OCI-LY7 (cell line): ENCODE measurements at regions not wholly inside any gene's neighbourhood (a gene's known extent, or its start where the extent isn't known, plus 50 kb on each side); places are given as distances from the start of the nearest gene placed in this dataset.

Experiments
- BruUV-seq: library from RNA; stranded (reverse); fragments of 400-500 nt; replicated peaks from 2 replicates; lab custom pipeline; 2021; lab: Mats Ljungman, UMichigan
- CTCF ChIA-PET: fragments of 300-600 bp; sonication (Branson Sonifier 250); formaldehyde crosslinking; loops from one replicate; lab custom pipeline; 2022; ENCODE audit warnings: antibody characterized with exemption; ENCODE audit not compliant: unreplicated experiment; lab: Charles Lee
- POLR2A ChIA-PET: fragments of 300-600 bp; sonication (Branson Sonifier 250); formaldehyde crosslinking; loops from one replicate; lab custom pipeline; 2022; ENCODE audit warnings: antibody characterized with exemption; lab: Charles Lee
- DNase-seq: peaks from one replicate; pipeline ENCODE4 v3.0.0-alpha.2; 2015; ENCODE audit warnings: low spot score
- H2AFZ ChIP-seq: fragments of 200-600 bp; sonication (generic), shearing (Covaris generic); 2 replicates; pipeline ENCODE4 v1.6.1; 2014; ENCODE audit warnings: mild to moderate bottlenecking, antibody characterized with exemption, low read length, moderate library complexity
- H3K27ac ChIP-seq: fragments of 200-600 bp; sonication (generic); 2 replicates; pipeline ENCODE4 v1.5.1; 2014; ENCODE audit warnings: mixed run types, low read depth, mild to moderate bottlenecking, moderate library complexity, low read length, inconsistent platforms; ENCODE audit not compliant: poor library complexity, severe bottlenecking
- H3K36me3 ChIP-seq: fragments of 200-600 bp; sonication (generic); 2 replicates; pipeline ENCODE4 v1.6.1; 2014; ENCODE audit warnings: mild to moderate bottlenecking, antibody characterized with exemption, low read length, moderate library complexity, mixed read lengths; ENCODE audit not compliant: insufficient read depth
- H3K4me1 ChIP-seq: fragments of 200-600 bp; sonication (generic); 2 replicates; pipeline ENCODE4 v1.5.1; 2014; ENCODE audit warnings: mild to moderate bottlenecking, low read length; ENCODE audit not compliant: insufficient read depth, poor library complexity, severe bottlenecking
- H3K4me2 ChIP-seq: fragments of 200-600 bp; sonication (generic); 2 replicates; pipeline ENCODE4 v1.6.1; 2014; ENCODE audit warnings: mild to moderate bottlenecking, low read length
- H3K4me3 ChIP-seq: fragments of 200-600 bp; sonication (generic); 2 replicates; pipeline ENCODE4 v1.5.1; 2014; ENCODE audit warnings: mild to moderate bottlenecking, low read depth, low read length; ENCODE audit not compliant: poor library complexity, severe bottlenecking
- H3K79me2 ChIP-seq: fragments of 200-600 bp; sonication (generic); 2 replicates; pipeline ENCODE4 v1.6.1; 2016; ENCODE audit warnings: low read depth, mild to moderate bottlenecking, low read length, moderate library complexity, mixed read lengths; ENCODE audit not compliant: insufficient read depth
- H3K9me2 ChIP-seq: fragments of 200-600 bp; sonication (generic); 2 replicates; pipeline ENCODE4 v1.6.1; 2016; ENCODE audit warnings: mild to moderate bottlenecking, low read length, mixed read lengths; ENCODE audit not compliant: insufficient read depth
- H3K9me3 ChIP-seq: fragments of 200-600 bp; sonication (generic); 2 replicates; pipeline ENCODE4 v1.6.1; 2014; ENCODE audit warnings: mild to moderate bottlenecking, mixed run types, low read length, mixed read lengths
- H4K20me1 ChIP-seq: fragments of 200-600 bp; sonication (generic); 2 replicates; pipeline ENCODE4 v1.6.1; 2014; ENCODE audit warnings: mild to moderate bottlenecking, antibody characterized with exemption, low read length, moderate library complexity, mixed read lengths; ENCODE audit not compliant: insufficient read depth
- CTCF ChIP-seq: fragments of 200-600 bp; sonication (generic); conservative IDR thresholded peaks from 2 replicates; pipeline ENCODE4 v1.5.1; 2014; ENCODE audit warnings: mild to moderate bottlenecking, antibody characterized with exemption, low read length, moderate library complexity, mixed read lengths
- EZH2phosphoT487 ChIP-seq: fragments of 200-600 bp; sonication (generic); IDR thresholded peaks from 2 replicates; pipeline ENCODE4 v1.6.1; 2018; ENCODE audit warnings: low read depth, borderline replicate concordance, mild to moderate bottlenecking, mixed run types, antibody characterized with exemption, low read length, moderate library complexity, mixed read lengths
- intact Hi-C: fragments of 100-400 bp; cut with micrococcal nuclease; formaldehyde crosslinking; loops from one replicate; pipeline ENCODE4 v1.10.0; 2022; ENCODE audit not compliant: unreplicated experiment

- no peak for TF ChIP-seq EZH2phosphoT487
- no peak for TF ChIP-seq CTCF
- no peaks in the 10 kb centered on the region for H4K20me1 ChIP-seq
- no peaks in the 10 kb centered on the region for H3K36me3 ChIP-seq
- H3K4me1 ChIP-seq: no peaks in the 10 kb centered on the region
- no peak for DNase-seq
- intact Hi-C loops: no loop called here
- no peak overlapping the region for H3K27ac ChIP-seq
- H3K4me2 ChIP-seq: no peak overlapping the region
- CTCF ChIA-PET: no interaction called here
- no peak overlapping the region for H2AFZ ChIP-seq
- no peaks in the 10 kb centered on the region for H3K9me3 ChIP-seq
- H3K4me3 ChIP-seq: no peak overlapping the region
- no peaks in the 10 kb centered on the region for H3K9me2 ChIP-seq
- BruUV-seq: no TSS peak
- POLR2A ChIA-PET: no interaction called here
- no peaks in the 10 kb centered on the region for H3K79me2 ChIP-seq
These were observed 77.3 kb upstream of the NLRP1 start for GRCh38 chr17:5661491-5662125.

- Histone ChIP-seq H3K27ac (no peak overlapping the region), H3K4me2 (no peak overlapping the region), H3K4me1 (no peaks in the 10 kb centered on the region), H2AFZ (no peak overlapping the region), H3K4me3 (no peak overlapping the region), H3K36me3 (no peaks in the 10 kb centered on the region), H3K9me3 (no peaks in the 10 kb centered on the region), H3K79me2 (no peaks in the 10 kb centered on the region), H4K20me1 (no peaks in the 10 kb centered on the region), H3K9me2 (no peaks in the 10 kb centered on the region)
- intact Hi-C loops: no loop called here
- no peak for DNase-seq
- POLR2A ChIA-PET: no interaction called here
- no peak for TF ChIP-seq EZH2phosphoT487
- TF ChIP-seq CTCF: no peak
- no TSS peak for BruUV-seq
- CTCF ChIA-PET: no interaction called here
These were observed 78.2 kb upstream of the NLRP1 start for GRCh38 chr17:5662409-5663085.

DNA sequence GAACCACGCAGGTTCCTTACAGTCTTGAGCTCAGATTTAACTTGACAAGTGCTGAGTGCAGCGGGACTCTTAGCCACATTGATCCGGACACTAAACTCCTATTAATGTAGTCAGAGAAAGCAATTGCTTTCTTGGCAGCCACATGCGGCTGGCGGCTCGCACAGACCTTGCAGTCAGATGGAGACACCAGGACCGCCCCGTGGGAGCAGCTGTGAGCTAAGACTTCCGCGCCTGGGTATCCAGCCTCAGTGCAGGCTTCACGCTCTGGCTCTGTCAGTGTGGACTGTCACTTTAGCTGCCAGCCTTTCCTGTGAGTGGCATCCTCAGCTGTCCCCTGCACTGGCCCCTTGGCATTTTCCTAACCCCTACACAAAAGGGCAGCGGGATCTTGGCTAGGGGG is 80.9 kb upstream of the NLRP1 start:
- TF ChIP-seq CTCF (no peak), EZH2phosphoT487 (no peak)
- no peak overlapping the region for H3K27ac ChIP-seq
- H2AFZ ChIP-seq: no peak overlapping the region
- no peaks in the 10 kb centered on the region for H3K9me2 ChIP-seq
- H3K4me2 ChIP-seq: no peak overlapping the region
- no peak overlapping the region for H3K4me3 ChIP-seq
- no peaks in the 10 kb centered on the region for H4K20me1 ChIP-seq
- no peaks in the 10 kb centered on the region for H3K4me1 ChIP-seq
- DNase-seq: no peak
- BruUV-seq: no TSS peak
- no peaks in the 10 kb centered on the region for H3K36me3 ChIP-seq
- ChIA-PET CTCF (no interaction called here), POLR2A (no interaction called here)
- no peaks in the 10 kb centered on the region for H3K79me2 ChIP-seq
- H3K9me3 ChIP-seq: no peaks in the 10 kb centered on the region
- intact Hi-C loops: no loop called here
